BLaER1 (cell line): ENCODE measurements at regions not wholly inside any gene's neighbourhood (a gene's known extent, or its start where the extent isn't known, plus 50 kb on each side); places are given as distances from the start of the nearest gene placed in this dataset.

Experiments
- H3K27ac ChIP-seq: shearing (Covaris generic); formaldehyde crosslinking; 2 replicates; pipeline ENCODE4 v1.8.1; 2022
- H3K27me3 ChIP-seq: shearing (Covaris generic); formaldehyde crosslinking; 2 replicates; pipeline ENCODE4 v1.8.1; 2022
- H3K36me3 ChIP-seq: shearing (Covaris generic); formaldehyde crosslinking; 2 replicates; pipeline ENCODE4 v1.8.1; 2022
- H3K4me1 ChIP-seq: shearing (Covaris generic); formaldehyde crosslinking; 2 replicates; pipeline ENCODE4 v1.8.1; 2022
- H3K4me2 ChIP-seq: shearing (Covaris generic); formaldehyde crosslinking; 2 replicates; pipeline ENCODE4 v1.8.1; 2022
- H3K4me3 ChIP-seq: shearing (Covaris generic); formaldehyde crosslinking; 2 replicates; pipeline ENCODE4 v1.8.1; 2022
- H3K9ac ChIP-seq: shearing (Covaris generic); formaldehyde crosslinking; 2 replicates; pipeline ENCODE4 v1.8.1; 2022
- H3K9me3 ChIP-seq: shearing (Covaris generic); formaldehyde crosslinking; 2 replicates; pipeline ENCODE4 v1.8.1; 2022
- H4K20me1 ChIP-seq: shearing (Covaris generic); formaldehyde crosslinking; 2 replicates; pipeline ENCODE4 v1.8.1; 2022
- Cebpa-rat ChIP-seq: shearing (Covaris generic); IDR thresholded peaks from 2 replicates; pipeline ENCODE4 v1.8.1; 2022

GRCh38 chrX:13937370-13938050 is 92.2 kb downstream of the GEMIN8 start:
- Histone ChIP-seq H3K4me3 (peak overlapping the region; percentile 71), H3K9me3 (peaks cover 8% of the 10 kb centered on the region; the same call in 1 of the 2 replicates)

GRCh38 chrX:13936521-13937225 is 93.0 kb downstream of the GEMIN8 start:
- peaks cover 98% of the 10 kb centered on the region for H3K27me3 ChIP-seq
- peaks cover 38% of the 10 kb centered on the region for H3K4me1 ChIP-seq
- no peak overlapping the region for H3K27ac ChIP-seq
- peak overlapping the region; percentile 71; the same call in 1 of the 2 replicates for H3K4me3 ChIP-seq
- H3K4me2 ChIP-seq: peak overlapping the region; percentile 65
- no peak overlapping the region for H3K9ac ChIP-seq
- H3K36me3 ChIP-seq: no peaks in the 10 kb centered on the region
- peaks cover 8% of the 10 kb centered on the region; the same call in 1 of the 2 replicates for H3K9me3 ChIP-seq
- H4K20me1 ChIP-seq: peaks cover 17% of the 10 kb centered on the region; the same call in 1 of the 2 replicates
- no peak for TF ChIP-seq Cebpa-rat

More at GRCh38 chrX:13937370-13938050, 92.2 kb downstream of the GEMIN8 start:
- Histone ChIP-seq H3K27me3 (peaks cover 97% of the 10 kb centered on the region), H3K4me1 (peaks cover 30% of the 10 kb centered on the region), H3K4me2 (peak overlapping the region; percentile 65), H4K20me1 (peaks cover 17% of the 10 kb centered on the region; the same call in 1 of the 2 replicates), H3K9ac (peak overlapping the region; percentile 74), H3K36me3 (no peaks in the 10 kb centered on the region), H3K27ac (peak overlapping the region; percentile 74)
- no peak for TF ChIP-seq Cebpa-rat

GRCh38 chrX:13934731-13935130 is 95.0 kb downstream of the GEMIN8 start:
- Histone ChIP-seq H3K9me3 (peaks cover 8% of the 10 kb centered on the region; the same call in 1 of the 2 replicates), H3K4me3 (no peak overlapping the region), H3K4me1 (peaks cover 39% of the 10 kb centered on the region), H3K9ac (no peak overlapping the region), H3K27ac (no peak overlapping the region), H3K36me3 (no peaks in the 10 kb centered on the region), H4K20me1 (peaks cover 13% of the 10 kb centered on the region; the same call in 1 of the 2 replicates), H3K27me3 (peaks cover 95% of the 10 kb centered on the region), H3K4me2 (no peak overlapping the region)
- TF ChIP-seq Cebpa-rat: no peak

- no peak overlapping the region for H3K27ac ChIP-seq
- no peak overlapping the region for H3K4me3 ChIP-seq
- peaks cover 95% of the 10 kb centered on the region for H3K27me3 ChIP-seq
- H3K4me2 ChIP-seq: no peak overlapping the region
- H3K9ac ChIP-seq: no peak overlapping the region
- H4K20me1 ChIP-seq: peaks cover 13% of the 10 kb centered on the region; the same call in 1 of the 2 replicates
- TF ChIP-seq Cebpa-rat: no peak
- H3K9me3 ChIP-seq: peaks cover 8% of the 10 kb centered on the region; the same call in 1 of the 2 replicates
- peaks cover 33% of the 10 kb centered on the region for H3K4me1 ChIP-seq
- no peaks in the 10 kb centered on the region for H3K36me3 ChIP-seq
Observed at GRCh38 chrX:13933851-13934250, 95.8 kb downstream of the GEMIN8 start.

GRCh38 chrX:13933352-13933751 is 96.3 kb downstream of the GEMIN8 start:
- Histone ChIP-seq H3K9ac (no peak overlapping the region), H3K27ac (no peak overlapping the region), H3K4me3 (no peak overlapping the region), H3K36me3 (no peaks in the 10 kb centered on the region), H4K20me1 (peaks cover 13% of the 10 kb centered on the region; the same call in 1 of the 2 replicates), H3K4me2 (no peak overlapping the region), H3K27me3 (peaks cover 95% of the 10 kb centered on the region), H3K9me3 (peaks cover 6% of the 10 kb centered on the region; the same call in 1 of the 2 replicates), H3K4me1 (peaks cover 31% of the 10 kb centered on the region)
- TF ChIP-seq Cebpa-rat: no peak

GRCh38 chrX:13932416-13932815 is 97.3 kb downstream of the GEMIN8 start:
- Histone ChIP-seq H3K4me1 (peaks cover 30% of the 10 kb centered on the region), H3K36me3 (no peaks in the 10 kb centered on the region), H4K20me1 (peaks cover 13% of the 10 kb centered on the region; the same call in 1 of the 2 replicates), H3K4me3 (no peak overlapping the region; the same call in 1 of the 2 replicates), H3K9ac (no peak overlapping the region), H3K9me3 (no peaks in the 10 kb centered on the region), H3K4me2 (peak overlapping the region; percentile 58), H3K27me3 (peaks cover 95% of the 10 kb centered on the region), H3K27ac (no peak overlapping the region)
- no peak for TF ChIP-seq Cebpa-rat

GRCh38 chrX:13927175-13927574 is 102.5 kb downstream of the GEMIN8 start:
- Histone ChIP-seq H3K27me3 (peaks cover 84% of the 10 kb centered on the region), H3K9ac (no peak overlapping the region), H3K36me3 (no peaks in the 10 kb centered on the region), H4K20me1 (peaks cover 9% of the 10 kb centered on the region; the same call in 1 of the 2 replicates), H3K9me3 (no peaks in the 10 kb centered on the region), H3K4me3 (no peak overlapping the region), H3K27ac (no peak overlapping the region), H3K4me2 (no peak overlapping the region), H3K4me1 (peaks cover 6% of the 10 kb centered on the region)
- no peak for TF ChIP-seq Cebpa-rat

GRCh38 chrX:13923845-13924244 is 105.8 kb downstream of the GEMIN8 start:
- H3K27ac ChIP-seq: no peak overlapping the region
- H3K4me1 ChIP-seq: no peaks in the 10 kb centered on the region
- H3K4me3 ChIP-seq: no peak overlapping the region

GRCh38 chrX:13923289-13923688 is 106.4 kb upstream of the GPM6B start:
- Histone ChIP-seq H3K27me3 (peaks cover 88% of the 10 kb centered on the region), H4K20me1 (peaks cover 17% of the 10 kb centered on the region; the same call in 1 of the 2 replicates), H3K4me3 (no peak overlapping the region), H3K4me2 (no peak overlapping the region), H3K36me3 (no peaks in the 10 kb centered on the region), H3K9ac (no peak overlapping the region), H3K27ac (no peak overlapping the region), H3K4me1 (no peaks in the 10 kb centered on the region), H3K9me3 (no peaks in the 10 kb centered on the region)
- no peak for TF ChIP-seq Cebpa-rat

More at GRCh38 chrX:13923845-13924244, 105.8 kb downstream of the GEMIN8 start:
- Histone ChIP-seq H3K36me3 (no peaks in the 10 kb centered on the region), H3K9me3 (no peaks in the 10 kb centered on the region), H3K9ac (no peak overlapping the region), H4K20me1 (peaks cover 17% of the 10 kb centered on the region; the same call in 1 of the 2 replicates), H3K27me3 (peaks cover 88% of the 10 kb centered on the region), H3K4me2 (no peak overlapping the region)
- no peak for TF ChIP-seq Cebpa-rat

GRCh38 chrX:13917507-13917906 is 100.6 kb upstream of the GPM6B start:
- peaks cover 99% of the 10 kb centered on the region for H3K27me3 ChIP-seq
- H3K36me3 ChIP-seq: no peaks in the 10 kb centered on the region
- H3K4me1 ChIP-seq: no peaks in the 10 kb centered on the region
- TF ChIP-seq Cebpa-rat: no peak
- no peak overlapping the region for H3K27ac ChIP-seq
- H4K20me1 ChIP-seq: peaks cover 9% of the 10 kb centered on the region; the same call in 1 of the 2 replicates
- H3K9me3 ChIP-seq: no peaks in the 10 kb centered on the region
- no peak overlapping the region for H3K4me3 ChIP-seq
- H3K9ac ChIP-seq: no peak overlapping the region
- H3K4me2 ChIP-seq: no peak overlapping the region
